ENCODE measurements at regions not wholly inside any gene's neighbourhood (a gene's known extent, or its start where the extent isn't known, plus 50 kb on each side); places are given as distances from the start of the nearest gene placed in this dataset.

- Histone ChIP-seq H3K4me3 (ENCODE audit: extremely low read depth in 1 of 4, insufficient read depth in 2 of 4, low read depth in 3 of 4, low read length in 4 of 4) (no peak overlapping the region), H3K79me1 (ENCODE audit: low read depth, low read length) (no peaks in the 10 kb centered on the region), H3K56ac (replicated peaks; ENCODE audit: insufficient read length, low read depth, low read length) (no peak overlapping the region), H2AK5ac (ENCODE audit: low read depth, low read length) (peak overlapping the region; percentile 79; the same call in 1 of the 2 replicates), H3K4me1 (replicated peaks in 1 of 4; ENCODE audit: control insufficient read depth in 3 of 4, insufficient read depth in 4 of 4, low read length in 3 of 4) (no peaks in the 10 kb centered on the region; a peak in 1 of 7 replicates), H4K20me1 (replicated peaks in 1 of 2; ENCODE audit: control insufficient read depth in 1 of 2, insufficient read depth in 2 of 2, low read length in 2 of 2) (peaks cover 0 to 4% of the 10 kb centered on the region in 2 experiments), H2BK15ac (ENCODE audit: low read length) (peak overlapping the region; percentile 65; the same call in 1 of the 2 replicates), H3K23ac (ENCODE audit: insufficient read length) (no peak overlapping the region), H3K79me2 (ENCODE audit: control insufficient read depth in 1 of 2, insufficient read depth in 2 of 2, low read length in 2 of 2) (no peaks in the 10 kb centered on the region), H3K23me2 (ENCODE audit: low read depth, low read length) (peaks cover 4% of the 10 kb centered on the region; the same call in 1 of the 2 replicates), H3K9me3 (ENCODE audit: insufficient read depth in 2 of 2, low read depth in 1 of 2, low read length in 1 of 2) (no peaks in the 10 kb centered on the region), H3K18ac (ENCODE audit: extremely low read depth, low read length) (no peak overlapping the region), H2BK120ac (replicated peaks; ENCODE audit: low read depth, low read length) (no peak overlapping the region), H4K91ac (replicated peaks; ENCODE audit: insufficient read length, low read length) (peak overlapping the region; percentile 64), H3K36me3 (ENCODE audit: control insufficient read depth in 2 of 4, insufficient read depth in 4 of 4, low read length in 3 of 4) (no peaks in the 10 kb centered on the region), H3K9ac (replicated peaks in 1 of 4; ENCODE audit: extremely low read depth in 1 of 4, low read depth in 3 of 4, low read length in 3 of 4) (no peak overlapping the region), H3K27me3 (replicated peaks in 1 of 4; ENCODE audit: control insufficient read depth in 3 of 4, extremely low read depth in 1 of 4, insufficient read depth in 3 of 4, low read length in 3 of 4) (no peaks in the 10 kb centered on the region), H3K27ac (ENCODE audit: low read depth, low read length) (no peak overlapping the region), H3K4me2 (ENCODE audit: insufficient read depth in 1 of 2, low read depth in 2 of 2, low read length in 2 of 2) (no peak overlapping the region), H4K8ac (ENCODE audit: extremely low read depth, insufficient read depth, low read length) (no peak overlapping the region), H2BK20ac (ENCODE audit: low read length) (no peak overlapping the region), H4K5ac (ENCODE audit: insufficient read length, low read depth, low read length) (no peak overlapping the region), H3K4ac (replicated peaks; ENCODE audit: insufficient read length, low read depth, low read length) (no peak overlapping the region), H2BK12ac (ENCODE audit: low read depth, low read length) (no peak overlapping the region; the same call in 1 of the 2 replicates), H2AFZ (ENCODE audit: low read length) (no peak overlapping the region), H2BK5ac (ENCODE audit: low read depth, low read length) (peak overlapping the region; percentile 68; the same call in 1 of the 2 replicates), H3K14ac (ENCODE audit: insufficient read length) (peak overlapping the region; percentile 44)
- CTCF ChIA-PET (ENCODE audit: partially characterized antibody) = interaction anchor here (0.7 kb wide), 1 partner anchor 21 kb away, joined by 3 read pairs; no protein-coding TSS in a partner anchor
- DNase-seq (ENCODE audit: low read depth in 1 of 2, low spot score in 2 of 2) = no peak
- FAIRE-seq = no peak
- 90% methylated on average over 18 of the region's 18 CpGs; no CpG with 5 or more reads in 1 of the 2 experiments for WGBS, 2 experiments (ENCODE audit: extremely low coverage in 1 of 2, insufficient coverage in 1 of 2, insufficient read length in 1 of 2, insufficient replicate concordance in 2 of 2, low coverage in 1 of 2, low lambda C conversion rate in 2 of 2, missing lambda C conversion rate in 1 of 2)
- POLR2A ChIA-PET (ENCODE audit: partially characterized antibody) = no interaction called here
- no peak for TF ChIP-seq POU5F1 (IDR thresholded peaks at IDR 0.05; ENCODE audit: low read depth, low read length)
- no peak for TF ChIP-seq SP1 (IDR thresholded peaks at IDR 0.05; ENCODE audit: low read depth, low read length)
- TF ChIP-seq SRF (IDR thresholded peaks at IDR 0.05; ENCODE audit: low read depth, low read length) = no peak
- TF ChIP-seq RAD21 (IDR thresholded peaks at IDR 0.05 in 1 of 2, conservative IDR thresholded peaks at IDR 0.05 in 1 of 2; ENCODE audit: low read depth in 2 of 2, low read length in 2 of 2) = no peak
- no peak for TF ChIP-seq NANOG (IDR thresholded peaks at IDR 0.05; ENCODE audit: insufficient read depth, low read depth, low read length, poor library complexity, severe bottlenecking)
- TF ChIP-seq PHF8 (conservative IDR thresholded peaks at IDR 0.05; ENCODE audit: low read depth, low read length) = no peak
- TF ChIP-seq SAP30 (IDR thresholded peaks at IDR 0.05; ENCODE audit: insufficient read depth, insufficient replicate concordance, low read length) = no peak
- no peak for TF ChIP-seq CBX8 (IDR thresholded peaks at IDR 0.05; ENCODE audit: borderline replicate concordance, low read depth, low read length)
- TF ChIP-seq, protein P1, sequence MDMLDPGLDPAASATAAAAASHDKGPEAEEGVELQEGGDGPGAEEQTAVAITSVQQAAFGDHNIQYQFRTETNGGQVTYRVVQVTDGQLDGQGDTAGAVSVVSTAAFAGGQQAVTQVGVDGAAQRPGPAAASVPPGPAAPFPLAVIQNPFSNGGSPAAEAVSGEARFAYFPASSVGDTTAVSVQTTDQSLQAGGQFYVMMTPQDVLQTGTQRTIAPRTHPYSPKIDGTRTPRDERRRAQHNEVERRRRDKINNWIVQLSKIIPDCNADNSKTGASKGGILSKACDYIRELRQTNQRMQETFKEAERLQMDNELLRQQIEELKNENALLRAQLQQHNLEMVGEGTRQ (IDR thresholded peaks at IDR 0.05; ENCODE audit: low read length) = no peak
- TF ChIP-seq SP2 (IDR thresholded peaks at IDR 0.05; ENCODE audit: low read length) = no peak
Observed at GRCh38 chr11:134521452-134522289, 109.6 kb upstream of the B3GAT1 start.
